ENCODE measurements at regions not wholly inside any gene's neighbourhood (a gene's known extent, or its start where the extent isn't known, plus 50 kb on each side); places are given as distances from the start of the nearest gene placed in this dataset.

- H3F3A ChIP-seq (ENCODE audit: insufficient read depth, low read length, poor library complexity, severe bottlenecking): no peaks in the 10 kb centered on the region
- no peak overlapping the region for H3K4me3 ChIP-seq (ENCODE audit: low read length)
- H4K20me1 ChIP-seq (ENCODE audit: insufficient read depth): no peaks in the 10 kb centered on the region
- no peak overlapping the region for H2AFZ ChIP-seq (ENCODE audit: low read depth, low read length)
- H3K9me2 ChIP-seq (ENCODE audit: insufficient read depth, low read length): no peaks in the 10 kb centered on the region
- no peaks in the 10 kb centered on the region for H3K36me3 ChIP-seq (ENCODE audit: insufficient read depth, low read length)
- H3K27me3 ChIP-seq (ENCODE audit: insufficient read depth, low read depth, low read length): no peaks in the 10 kb centered on the region
- H3K27ac ChIP-seq (ENCODE audit: low read length): no peak overlapping the region
- no peaks in the 10 kb centered on the region for H3K79me2 ChIP-seq (replicated peaks; ENCODE audit: insufficient read depth, low read length)
- no peak overlapping the region for H3K4me2 ChIP-seq (ENCODE audit: low read length)
- H3K9ac ChIP-seq (ENCODE audit: low read length): no peak overlapping the region
- H3K9me3 ChIP-seq (ENCODE audit: low read length): no peaks in the 10 kb centered on the region
- TF ChIP-seq EZH2 (IDR thresholded peaks at IDR 0.05; ENCODE audit: borderline replicate concordance, insufficient read depth, low read length, poor library complexity, severe bottlenecking) (no peak), CTCF (IDR thresholded peaks at IDR 0.05; ENCODE audit: poor library complexity, severe bottlenecking) (no peak), REST (IDR thresholded peaks at IDR 0.05; ENCODE audit: borderline replicate concordance) (no peak), EP300 (conservative IDR thresholded peaks at IDR 0.05; ENCODE audit: poor library complexity, severe bottlenecking) (no peak), SMC3 (conservative IDR thresholded peaks at IDR 0.05; ENCODE audit: poor library complexity) (no peak), RAD21 (conservative IDR thresholded peaks at IDR 0.05) (no peak), TAF1 (IDR thresholded peaks at IDR 0.05; ENCODE audit: low read depth) (no peak), POLR2AphosphoS5 (IDR thresholded peaks at IDR 0.05) (no peak), MXI1 (conservative IDR thresholded peaks at IDR 0.05; ENCODE audit: poor library complexity, severe bottlenecking) (no peak)
These were observed 110.5 kb upstream of the PAK3 start for GRCh38 chrX:110985470-110985869.

GRCh38 chrX:110983024-110983423, 113.0 kb upstream of the PAK3 start:
- no peaks in the 10 kb centered on the region for H3K36me3 ChIP-seq (ENCODE audit: insufficient read depth, low read length)
- H3K9me3 ChIP-seq (ENCODE audit: low read length): no peaks in the 10 kb centered on the region
- no peak overlapping the region for H2AFZ ChIP-seq (ENCODE audit: low read depth, low read length)
- H3K9ac ChIP-seq (ENCODE audit: low read length): no peak overlapping the region
- no peaks in the 10 kb centered on the region for H3K27me3 ChIP-seq (ENCODE audit: insufficient read depth, low read depth, low read length)
- TF ChIP-seq MXI1 (conservative IDR thresholded peaks at IDR 0.05; ENCODE audit: poor library complexity, severe bottlenecking) (no peak), TAF1 (IDR thresholded peaks at IDR 0.05; ENCODE audit: low read depth) (no peak), RAD21 (conservative IDR thresholded peaks at IDR 0.05) (no peak), EP300 (conservative IDR thresholded peaks at IDR 0.05; ENCODE audit: poor library complexity, severe bottlenecking) (no peak), REST (IDR thresholded peaks at IDR 0.05; ENCODE audit: borderline replicate concordance) (no peak), SMC3 (conservative IDR thresholded peaks at IDR 0.05; ENCODE audit: poor library complexity) (no peak), POLR2AphosphoS5 (IDR thresholded peaks at IDR 0.05) (no peak), EZH2 (IDR thresholded peaks at IDR 0.05; ENCODE audit: borderline replicate concordance, insufficient read depth, low read length, poor library complexity, severe bottlenecking) (no peak), CTCF (IDR thresholded peaks at IDR 0.05; ENCODE audit: poor library complexity, severe bottlenecking) (no peak)
- H4K20me1 ChIP-seq (ENCODE audit: insufficient read depth): no peaks in the 10 kb centered on the region
- no peaks in the 10 kb centered on the region for H3F3A ChIP-seq (ENCODE audit: insufficient read depth, low read length, poor library complexity, severe bottlenecking)
- H3K9me2 ChIP-seq (ENCODE audit: insufficient read depth, low read length): no peaks in the 10 kb centered on the region
- H3K4me3 ChIP-seq (ENCODE audit: low read length): no peak overlapping the region
- H3K4me2 ChIP-seq (ENCODE audit: low read length): no peak overlapping the region
- no peak overlapping the region for H3K27ac ChIP-seq (ENCODE audit: low read length)
- H3K79me2 ChIP-seq (replicated peaks; ENCODE audit: insufficient read depth, low read length): no peaks in the 10 kb centered on the region

Measured in neural cell (in vitro differentiated cells).